ENCODE measurements at regions not wholly inside any gene's neighbourhood (a gene's known extent, or its start where the extent isn't known, plus 50 kb on each side); places are given as distances from the start of the nearest gene placed in this dataset.
A peak's percentile ranks its signal among the peaks of the same experiment; 100 is the strongest.
"Not testable (repeated sequence)": the region's sequence is repeated elsewhere in the genome, so short reads cannot be mapped to it uniquely, and the experiment has no call there.

- not testable (repeated sequence) for DNase-seq
Measured at GRCh38 chr2:201946746-201947145, 86.9 kb upstream of the FZD7 start.

- DNase-seq: no peak
Measured at GRCh38 chr2:201947287-201947686, 86.4 kb upstream of the FZD7 start.

- peak; percentile 49 for DNase-seq
Measured at GRCh38 chr2:201949181-201949926, 84.3 kb upstream of the FZD7 start.

- no peak for DNase-seq
Measured at GRCh38 chr2:201949927-201950246, 83.8 kb upstream of the FZD7 start.

GRCh38 chr2:201950606-201951005 is 83.0 kb upstream of the FZD7 start:
- DNase-seq: peak; percentile 50

- no peak for DNase-seq
Measured at GRCh38 chr2:201952187-201952586, 81.5 kb upstream of the FZD7 start.

GRCh38 chr2:201953396-201953795 is 80.3 kb upstream of the FZD7 start:
- no peak for DNase-seq

GRCh38 chr2:201953880-201954279 is 79.8 kb upstream of the FZD7 start:
- no peak for DNase-seq

- no peak for DNase-seq
Measured at GRCh38 chr2:201955231-201955630, 78.4 kb upstream of the FZD7 start.

- DNase-seq: no peak
Measured at GRCh38 chr2:201955702-201956141, 77.9 kb upstream of the FZD7 start.

- DNase-seq: no peak
Measured at GRCh38 chr2:201956361-201956760, 77.3 kb upstream of the FZD7 start.

- no peak for DNase-seq
Measured at GRCh38 chr2:201957091-201957490, 76.6 kb upstream of the FZD7 start.

GRCh38 chr2:201959198-201959597 is 74.5 kb upstream of the FZD7 start:
- no peak for DNase-seq

- peak; percentile 28 for DNase-seq
Measured at GRCh38 chr2:201959626-201960025, 74.0 kb upstream of the FZD7 start.

GRCh38 chr2:201960305-201960704 is 73.3 kb upstream of the FZD7 start:
- no peak for DNase-seq

- DNase-seq: no peak
Measured at GRCh38 chr2:201961401-201961800, 72.3 kb upstream of the FZD7 start.

GRCh38 chr2:201962774-201963562 is 70.7 kb upstream of the FZD7 start:
- no peak for DNase-seq

- DNase-seq: no peak
Measured at GRCh38 chr2:201964011-201964410, 69.6 kb upstream of the FZD7 start.

GRCh38 chr2:201964631-201965206 is 68.9 kb upstream of the FZD7 start:
- peak; percentile 41 for DNase-seq

GRCh38 chr2:201965550-201965949 is 68.1 kb upstream of the FZD7 start:
- DNase-seq: no peak

GRCh38 chr2:201966691-201967438 is 66.8 kb upstream of the FZD7 start:
- no peak for DNase-seq

- DNase-seq: no peak
Measured at GRCh38 chr2:201968050-201968449, 65.6 kb upstream of the FZD7 start.

- no peak for DNase-seq
Measured at GRCh38 chr2:201968476-201968875, 65.2 kb upstream of the FZD7 start.
